ENCODE measurements at regions not wholly inside any gene's neighbourhood (a gene's known extent, or its start where the extent isn't known, plus 50 kb on each side); places are given as distances from the start of the nearest gene placed in this dataset.

DNA sequence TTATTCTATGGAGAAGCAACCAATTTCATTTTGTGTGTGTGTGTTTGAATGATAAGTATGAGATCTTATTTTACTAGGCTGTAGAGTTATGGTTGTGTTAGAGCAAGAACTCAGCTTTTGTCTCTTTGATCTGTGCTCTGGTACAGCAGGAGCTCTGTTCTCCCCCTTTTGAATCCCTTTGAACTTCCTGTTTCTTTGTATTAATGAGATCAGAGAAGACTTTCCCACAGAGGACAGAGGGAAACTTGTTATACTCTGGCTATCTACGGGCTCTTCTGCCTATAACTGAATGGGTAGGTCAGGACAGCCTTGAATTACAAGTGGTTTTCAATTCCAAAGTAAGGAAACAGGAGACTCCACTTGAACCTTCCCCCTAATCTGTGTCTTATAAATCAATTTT lies 1015.0 kb upstream of the RAG2 start:
- DNase-seq (ENCODE audit: low spot score in 2 of 2): no peak
- no peak overlapping the region for H3K4me3 Mint-ChIP-seq
- peaks cover 1% of the 10 kb centered on the region for H3K9me3 Mint-ChIP-seq
- H3K27me3 Mint-ChIP-seq: no peaks in the 10 kb centered on the region
- no peaks in the 10 kb centered on the region for H3K4me1 Mint-ChIP-seq
- no peak for ATAC-seq (ENCODE audit: low read depth)
- no peak overlapping the region for H3K27ac Mint-ChIP-seq
- no peaks in the 10 kb centered on the region for H3K36me3 Mint-ChIP-seq

- Mint-ChIP-seq H3K4me3 (no peak overlapping the region), H3K27ac (no peak overlapping the region), H3K27me3 (no peaks in the 10 kb centered on the region), H3K9me3 (peaks cover 1% of the 10 kb centered on the region), H3K36me3 (no peaks in the 10 kb centered on the region), H3K4me1 (no peaks in the 10 kb centered on the region)
- ATAC-seq (ENCODE audit: low read depth) (no peak), DNase-seq (ENCODE audit: low spot score in 2 of 2) (no peak)
Observed at GRCh38 chr11:37612146-37612545, 1014.1 kb upstream of the RAG2 start.

GRCh38 chr11:37605229-37605628 lies 1007.2 kb upstream of the RAG2 start:
- Mint-ChIP-seq H3K27me3 (no peaks in the 10 kb centered on the region), H3K27ac (no peak overlapping the region), H3K9me3 (peaks cover 15% of the 10 kb centered on the region), H3K36me3 (no peaks in the 10 kb centered on the region), H3K4me1 (no peaks in the 10 kb centered on the region), H3K4me3 (no peak overlapping the region)
- ATAC-seq (ENCODE audit: low read depth): no peak
- no peak for DNase-seq (ENCODE audit: low spot score in 2 of 2)

GRCh38 chr11:37598381-37598780 lies 1000.3 kb upstream of the RAG2 start:
- H3K4me3 Mint-ChIP-seq: no peak overlapping the region
- no peaks in the 10 kb centered on the region for H3K4me1 Mint-ChIP-seq
- no peak overlapping the region for H3K27ac Mint-ChIP-seq
- H3K9me3 Mint-ChIP-seq: peaks cover 14% of the 10 kb centered on the region
- ATAC-seq (ENCODE audit: low read depth): no peak
- H3K27me3 Mint-ChIP-seq: no peaks in the 10 kb centered on the region
- H3K36me3 Mint-ChIP-seq: no peaks in the 10 kb centered on the region
- DNase-seq (ENCODE audit: low spot score in 2 of 2): no peak

GRCh38 chr11:37597776-37598175 lies 999.7 kb upstream of the RAG2 start:
- H3K27ac Mint-ChIP-seq: no peak overlapping the region
- no peaks in the 10 kb centered on the region for H3K27me3 Mint-ChIP-seq
- no peak for ATAC-seq (ENCODE audit: low read depth)
- no peak for DNase-seq (ENCODE audit: low spot score in 2 of 2)
- no peaks in the 10 kb centered on the region for H3K4me1 Mint-ChIP-seq
- H3K4me3 Mint-ChIP-seq: no peak overlapping the region
- H3K9me3 Mint-ChIP-seq: peaks cover 10% of the 10 kb centered on the region
- no peaks in the 10 kb centered on the region for H3K36me3 Mint-ChIP-seq

DNA sequence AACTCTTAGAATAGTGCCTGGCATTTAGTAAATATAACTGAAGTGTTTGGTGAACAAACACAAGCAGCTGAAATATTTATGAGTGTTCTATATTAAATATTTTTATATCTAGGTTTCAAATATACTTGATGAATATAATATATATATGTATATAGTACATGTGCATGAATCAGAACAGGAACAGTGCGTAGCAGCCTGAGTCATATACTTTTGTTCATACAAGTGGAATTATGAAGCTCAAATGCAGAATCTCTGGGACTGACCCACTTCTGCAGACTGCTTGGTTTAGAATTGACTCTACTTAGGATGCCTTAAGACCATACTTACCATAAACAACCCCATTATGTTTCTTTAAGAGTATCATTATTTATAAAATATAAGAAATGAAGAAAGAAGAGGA lies 997.8 kb upstream of the RAG2 start:
- no peaks in the 10 kb centered on the region for H3K4me1 Mint-ChIP-seq
- ATAC-seq (ENCODE audit: low read depth) (no peak), DNase-seq (ENCODE audit: low spot score in 2 of 2) (no peak)
- peaks cover 1% of the 10 kb centered on the region for H3K9me3 Mint-ChIP-seq
- no peaks in the 10 kb centered on the region for H3K36me3 Mint-ChIP-seq
- no peaks in the 10 kb centered on the region for H3K27me3 Mint-ChIP-seq
- H3K27ac Mint-ChIP-seq: no peak overlapping the region
- H3K4me3 Mint-ChIP-seq: no peak overlapping the region

DNA sequence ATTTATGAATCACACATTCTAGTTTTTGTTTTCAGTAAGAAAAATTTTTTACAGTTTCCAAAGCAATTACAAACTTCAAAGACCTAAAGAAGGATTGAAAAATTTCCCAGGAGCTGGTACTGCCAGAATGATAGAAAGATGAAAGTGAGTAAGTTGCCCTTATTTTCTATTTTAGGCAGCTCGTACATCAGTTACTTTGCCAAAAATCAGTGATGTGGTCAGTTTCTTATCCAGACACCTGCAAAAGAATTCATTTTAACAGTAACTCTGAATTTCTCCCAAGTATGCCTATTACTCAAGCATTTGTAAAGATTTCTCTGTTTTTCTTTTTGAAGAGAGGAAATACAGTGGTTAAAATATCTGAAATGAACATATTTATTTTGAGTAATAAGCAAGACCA lies 976.3 kb upstream of the RAG2 start:
- no peak for ATAC-seq (ENCODE audit: low read depth)
- no peak for DNase-seq (ENCODE audit: low spot score in 2 of 2)
- H3K36me3 Mint-ChIP-seq: no peaks in the 10 kb centered on the region
- no peak overlapping the region for H3K4me3 Mint-ChIP-seq
- no peak overlapping the region for H3K27ac Mint-ChIP-seq
- H3K9me3 Mint-ChIP-seq: peaks cover 2% of the 10 kb centered on the region
- no peaks in the 10 kb centered on the region for H3K27me3 Mint-ChIP-seq
- no peaks in the 10 kb centered on the region for H3K4me1 Mint-ChIP-seq

GRCh38 chr11:37572491-37573171 lies 974.6 kb upstream of the RAG2 start:
- Mint-ChIP-seq H3K4me1 (no peaks in the 10 kb centered on the region), H3K9me3 (peaks cover 2% of the 10 kb centered on the region), H3K4me3 (no peak overlapping the region), H3K27me3 (no peaks in the 10 kb centered on the region), H3K36me3 (no peaks in the 10 kb centered on the region), H3K27ac (no peak overlapping the region)
- DNase-seq (ENCODE audit: low spot score in 2 of 2) (no peak), ATAC-seq (ENCODE audit: low read depth) (no peak)

DNA sequence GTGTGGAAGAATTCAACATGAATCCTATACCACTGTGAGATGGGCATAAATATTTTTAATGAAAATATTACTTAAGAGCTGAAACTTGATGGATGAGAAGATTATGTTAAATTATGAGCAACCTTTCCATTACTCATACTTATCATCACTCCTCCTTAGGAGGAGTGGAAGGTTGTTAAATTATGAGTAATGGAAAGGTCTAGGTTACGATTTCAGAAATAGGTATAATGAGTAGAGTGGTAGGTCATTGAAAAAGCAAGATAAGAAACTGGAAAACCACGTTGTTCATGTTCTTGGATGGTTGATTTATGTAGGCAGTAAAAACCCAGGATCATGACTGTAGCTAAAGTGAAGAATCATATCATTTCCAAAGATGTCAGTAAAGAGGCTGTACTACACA lies 973.2 kb upstream of the RAG2 start:
- H3K27ac Mint-ChIP-seq: no peak overlapping the region
- H3K36me3 Mint-ChIP-seq: no peaks in the 10 kb centered on the region
- peaks cover 3% of the 10 kb centered on the region for H3K9me3 Mint-ChIP-seq
- no peaks in the 10 kb centered on the region for H3K4me1 Mint-ChIP-seq
- DNase-seq (ENCODE audit: low spot score in 2 of 2) (no peak), ATAC-seq (ENCODE audit: low read depth) (no peak)
- H3K27me3 Mint-ChIP-seq: no peaks in the 10 kb centered on the region
- no peak overlapping the region for H3K4me3 Mint-ChIP-seq

GRCh38 chr11:37560991-37561390 lies 963.0 kb upstream of the RAG2 start:
- DNase-seq (ENCODE audit: low spot score in 2 of 2): no peak
- H3K4me3 Mint-ChIP-seq: no peak overlapping the region

DNA sequence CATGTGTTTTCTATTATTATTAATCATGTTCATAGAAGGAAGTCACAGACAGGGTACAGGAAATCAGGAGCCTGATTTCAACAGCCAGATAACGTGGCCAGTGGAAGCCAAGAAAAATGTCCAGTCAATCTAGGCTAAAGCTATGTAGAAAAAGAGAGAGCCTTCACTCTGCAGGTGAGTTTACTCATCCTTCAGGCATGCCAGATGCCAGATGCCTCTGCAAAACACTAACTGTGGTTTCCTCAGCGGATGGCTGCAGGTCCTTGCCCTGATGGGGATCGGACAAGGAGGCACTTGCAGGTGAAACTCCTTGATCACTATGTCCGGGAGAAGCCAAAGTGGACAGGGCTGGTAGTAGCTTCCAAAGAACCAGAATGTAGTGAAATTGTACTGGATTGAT lies 962.3 kb upstream of the RAG2 start:
- no peak for ATAC-seq (ENCODE audit: low read depth)
- Mint-ChIP-seq H3K27ac (no peak overlapping the region), H3K9me3 (peaks cover 2% of the 10 kb centered on the region), H3K4me1 (no peaks in the 10 kb centered on the region), H3K27me3 (no peaks in the 10 kb centered on the region), H3K36me3 (no peaks in the 10 kb centered on the region), H3K4me3 (no peak overlapping the region)
- no peak for DNase-seq (ENCODE audit: low spot score in 2 of 2)

More at GRCh38 chr11:37560991-37561390, 963.0 kb upstream of the RAG2 start:
- ATAC-seq (ENCODE audit: low read depth): no peak
- Mint-ChIP-seq H3K27me3 (no peaks in the 10 kb centered on the region), H3K4me1 (no peaks in the 10 kb centered on the region), H3K9me3 (peaks cover 2% of the 10 kb centered on the region), H3K36me3 (no peaks in the 10 kb centered on the region), H3K27ac (no peak overlapping the region)

GRCh38 chr11:37558619-37559210 lies 960.7 kb upstream of the RAG2 start:
- H3K27ac Mint-ChIP-seq: no peak overlapping the region
- no peaks in the 10 kb centered on the region for H3K4me1 Mint-ChIP-seq
- H3K9me3 Mint-ChIP-seq: peaks cover 2% of the 10 kb centered on the region
- H3K27me3 Mint-ChIP-seq: no peaks in the 10 kb centered on the region
- no peak overlapping the region for H3K4me3 Mint-ChIP-seq
- ATAC-seq (ENCODE audit: low read depth): no peak
- H3K36me3 Mint-ChIP-seq: no peaks in the 10 kb centered on the region
- DNase-seq (ENCODE audit: low spot score in 2 of 2): no peak

- ATAC-seq (ENCODE audit: low read depth) (no peak), DNase-seq (ENCODE audit: low spot score in 2 of 2) (no peak)
- Mint-ChIP-seq H3K27ac (no peak overlapping the region), H3K36me3 (no peaks in the 10 kb centered on the region), H3K27me3 (no peaks in the 10 kb centered on the region), H3K4me1 (no peaks in the 10 kb centered on the region), H3K4me3 (no peak overlapping the region), H3K9me3 (peaks cover 2% of the 10 kb centered on the region)
Observed at GRCh38 chr11:37557990-37558389, 960.0 kb upstream of the RAG2 start.

- Mint-ChIP-seq H3K36me3 (no peaks in the 10 kb centered on the region), H3K4me3 (no peak overlapping the region), H3K4me1 (no peaks in the 10 kb centered on the region), H3K27ac (no peak overlapping the region), H3K27me3 (no peaks in the 10 kb centered on the region), H3K9me3 (no peaks in the 10 kb centered on the region)
- ATAC-seq (ENCODE audit: low read depth): no peak
- no peak for DNase-seq (ENCODE audit: low spot score in 2 of 2)
Observed at GRCh38 chr11:37552284-37552683, 954.2 kb upstream of the RAG2 start.

- DNase-seq (ENCODE audit: low spot score in 2 of 2) (no peak), ATAC-seq (ENCODE audit: low read depth) (no peak)
- no peaks in the 10 kb centered on the region for H3K4me1 Mint-ChIP-seq
- no peak overlapping the region for H3K27ac Mint-ChIP-seq
- no peaks in the 10 kb centered on the region for H3K36me3 Mint-ChIP-seq
- H3K4me3 Mint-ChIP-seq: no peak overlapping the region
- no peaks in the 10 kb centered on the region for H3K27me3 Mint-ChIP-seq
- H3K9me3 Mint-ChIP-seq: peaks cover 3% of the 10 kb centered on the region
Observed at GRCh38 chr11:37544491-37544890, 946.5 kb upstream of the RAG2 start.

Measured in memory B cell (primary cell).